Gastrocnemius medialis (tissue), 4 donors: ENCODE measurements at regions not wholly inside any gene's neighbourhood (a gene's known extent, or its start where the extent isn't known, plus 50 kb on each side); places are given as distances from the start of the nearest gene placed in this dataset.

ENCODE experiments used
- CTCF ChIP-seq, 5 experiments: fragments of 450-650 bp in 3 of 5; fragments of 200-600 bp in 2 of 5; sonication (generic) in 2 of 5; IDR thresholded peaks in 4 of 5; conservative IDR thresholded peaks in 1 of 5; 1 replicate in 4 of 5; 2 replicates in 1 of 5; pipeline ENCODE4 v1.5.1; 2016 to 2019; ENCODE audit warnings: antibody characterized with exemption in 5 of 5, mild to moderate bottlenecking in 3 of 5, moderate library complexity in 3 of 5
- POLR2A ChIP-seq, 2 donors: fragments of 450-650 bp; IDR thresholded peaks; one replicate each; pipeline ENCODE4 v1.6.1; 2017; ENCODE audit warnings: antibody characterized with exemption in 2 of 2, mild to moderate bottlenecking in 2 of 2, moderate library complexity in 2 of 2

- no peak for TF ChIP-seq CTCF (IDR thresholded peaks at IDR 0.05 in 4 of 5, conservative IDR thresholded peaks at IDR 0.05 in 1 of 5)
- TF ChIP-seq POLR2A (IDR thresholded peaks at IDR 0.05): no peak
Observed at GRCh38 chr5:119902593-119902992, 273.2 kb downstream of the FAM170A start.
